ENCODE measurements at regions not wholly inside any gene's neighbourhood (a gene's known extent, or its start where the extent isn't known, plus 50 kb on each side); places are given as distances from the start of the nearest gene placed in this dataset.

- TF ChIP-seq CTCF (optimal IDR thresholded peaks at IDR 0.05 in 1 of 3, IDR thresholded peaks at IDR 0.05 in 1 of 3, conservative IDR thresholded peaks at IDR 0.05 in 1 of 3; ENCODE audit: extremely low read depth in 1 of 3, insufficient read depth in 2 of 3, low read length in 3 of 3) (peak in 1 of 3 experiments; percentile 30), EZH2 (IDR thresholded peaks at IDR 0.05; ENCODE audit: low read length) (no peak)
Measured at GRCh38 chr3:25021816-25022215, 406.2 kb upstream of the RARB start.
